OCI-LY7 (cell line): ENCODE measurements at regions not wholly inside any gene's neighbourhood (a gene's known extent, or its start where the extent isn't known, plus 50 kb on each side); places are given as distances from the start of the nearest gene placed in this dataset.

Experiments
- CTCF ChIP-seq: fragments of 200-600 bp; sonication (generic); conservative IDR thresholded peaks from 2 replicates; pipeline ENCODE4 v1.5.1; 2014; ENCODE audit warnings: mild to moderate bottlenecking, antibody characterized with exemption, low read length, moderate library complexity, mixed read lengths
- EZH2phosphoT487 ChIP-seq: fragments of 200-600 bp; sonication (generic); IDR thresholded peaks from 2 replicates; pipeline ENCODE4 v1.6.1; 2018; ENCODE audit warnings: low read depth, borderline replicate concordance, mild to moderate bottlenecking, mixed run types, antibody characterized with exemption, low read length, moderate library complexity, mixed read lengths

- TF ChIP-seq CTCF, result no peak
- no peak for TF ChIP-seq EZH2phosphoT487
These were observed 417.5 kb downstream of the ZEB2 start for GRCh38 chr2:144102386-144102785.
